Left hindlimb (tissue), 1 donor: ENCODE measurements at regions not wholly inside any gene's neighbourhood (a gene's known extent, or its start where the extent isn't known, plus 50 kb on each side); places are given as distances from the start of the nearest gene placed in this dataset.

Source experiments
- DNase-seq: peaks from one replicate; pipeline ENCODE4 v3.0.0-alpha.2; 2018

- no peak for DNase-seq
These were observed 198.6 kb downstream of the AXIN2 start for GRCh38 chr17:65362826-65363225.

GRCh38 chr17:65360961-65361552 is 200.4 kb downstream of the AXIN2 start:
- DNase-seq: no peak

- no peak for DNase-seq
These were observed 202.4 kb downstream of the AXIN2 start for GRCh38 chr17:65359016-65359415.

GRCh38 chr17:65356536-65356935 is 204.9 kb downstream of the AXIN2 start:
- DNase-seq: no peak

- DNase-seq: no peak
These were observed 206.2 kb downstream of the AXIN2 start for GRCh38 chr17:65355246-65355645.

- DNase-seq: no peak
These were observed 211.5 kb downstream of the AXIN2 start for GRCh38 chr17:65349916-65350315.

- DNase-seq: no peak
These were observed 209.0 kb downstream of the RGS9 start for GRCh38 chr17:65346166-65346565.

- DNase-seq: no peak
These were observed 208.3 kb downstream of the RGS9 start for GRCh38 chr17:65345261-65346005.

GRCh38 chr17:65340401-65340800 is 203.2 kb downstream of the RGS9 start:
- no peak for DNase-seq

GRCh38 chr17:65334406-65334805 is 197.2 kb downstream of the RGS9 start:
- DNase-seq: no peak

- no peak for DNase-seq
These were observed 195.6 kb downstream of the RGS9 start for GRCh38 chr17:65332779-65333178.

GRCh38 chr17:65332375-65332774 is 195.2 kb downstream of the RGS9 start:
- DNase-seq: no peak

GRCh38 chr17:65328567-65328966 is 191.4 kb downstream of the RGS9 start:
- DNase-seq: no peak

- no peak for DNase-seq
These were observed 187.6 kb downstream of the RGS9 start for GRCh38 chr17:65324611-65325342.

GRCh38 chr17:65323049-65323448 is 185.9 kb downstream of the RGS9 start:
- no peak for DNase-seq

- no peak for DNase-seq
These were observed 183.7 kb downstream of the RGS9 start for GRCh38 chr17:65320820-65321219.

- DNase-seq: no peak
These were observed 177.0 kb downstream of the RGS9 start for GRCh38 chr17:65314212-65314611.

- no peak for DNase-seq
These were observed 175.7 kb downstream of the RGS9 start for GRCh38 chr17:65312718-65313377.

GRCh38 chr17:65311261-65311660 is 174.1 kb downstream of the RGS9 start:
- DNase-seq: no peak

- DNase-seq: no peak
These were observed 170.8 kb downstream of the RGS9 start for GRCh38 chr17:65307961-65308316.

GRCh38 chr17:65307081-65307960 is 170.2 kb downstream of the RGS9 start:
- DNase-seq: no peak

GRCh38 chr17:65305778-65306177 is 168.6 kb downstream of the RGS9 start:
- no peak for DNase-seq

- DNase-seq: no peak
These were observed 167.9 kb downstream of the RGS9 start for GRCh38 chr17:65305116-65305515.
